NCI-H2227 treated with DMSO at 0.1 percent for 48 hours (cell line): ENCODE measurements at regions not wholly inside any gene's neighbourhood (a gene's known extent, or its start where the extent isn't known, plus 50 kb on each side); places are given as distances from the start of the nearest gene placed in this dataset.
"Not testable (repeated sequence)": the region's sequence is repeated elsewhere in the genome, so short reads cannot be mapped to it uniquely, and the experiment has no call there.

Experiments used
- DNase-seq: peaks from one replicate; lab custom pipeline; 2025; lab: John Stamatoyannopoulos, UW

DNA sequence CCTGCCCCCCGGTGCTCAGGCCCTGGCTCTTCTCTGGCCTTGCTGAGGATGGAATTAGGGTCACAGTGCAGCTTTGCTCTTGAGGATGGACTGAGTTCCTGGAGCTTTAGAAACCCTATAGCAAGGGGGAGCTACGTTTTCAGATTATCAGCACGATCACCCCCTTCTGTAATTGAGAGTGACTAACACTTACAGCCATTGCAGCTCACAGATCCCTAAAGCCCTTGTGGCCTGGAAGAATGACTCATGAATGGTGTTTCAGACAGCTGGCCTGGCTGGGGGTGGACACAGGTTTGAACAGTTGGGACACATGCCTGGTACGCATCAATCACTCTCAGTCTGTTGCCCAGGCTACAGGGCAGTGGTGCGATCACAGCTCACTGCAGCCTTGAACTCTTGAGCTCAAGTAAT is 79.7 kb upstream of the IGFBP5 start:
- no peak for DNase-seq

DNA sequence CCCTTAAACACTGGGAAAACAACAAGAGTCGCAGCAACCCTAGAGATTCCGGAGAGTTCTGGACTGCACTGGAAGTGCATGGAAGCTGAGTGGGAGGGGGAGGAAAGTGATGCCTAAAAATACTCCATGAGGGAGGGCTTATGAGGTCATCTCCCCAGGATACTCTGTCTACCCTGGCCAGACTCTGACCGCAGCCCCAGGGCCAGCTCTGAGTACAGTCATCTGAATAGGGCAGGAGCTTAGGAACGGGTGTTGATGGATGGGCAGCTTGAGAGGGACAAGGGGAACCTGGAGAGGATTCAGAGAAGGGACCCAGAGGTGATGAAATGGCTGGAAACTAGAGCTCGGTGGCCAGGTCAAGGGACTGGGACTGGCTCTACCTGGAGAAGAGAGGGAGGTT is 79.3 kb upstream of the IGFBP5 start:
- no peak for DNase-seq

- DNase-seq: no peak
These were observed 78.8 kb upstream of the IGFBP5 start for GRCh38 chr2:216774180-216774579.

- peak; percentile 21 for DNase-seq
These were observed 77.7 kb upstream of the IGFBP5 start for GRCh38 chr2:216773072-216773471.

DNA sequence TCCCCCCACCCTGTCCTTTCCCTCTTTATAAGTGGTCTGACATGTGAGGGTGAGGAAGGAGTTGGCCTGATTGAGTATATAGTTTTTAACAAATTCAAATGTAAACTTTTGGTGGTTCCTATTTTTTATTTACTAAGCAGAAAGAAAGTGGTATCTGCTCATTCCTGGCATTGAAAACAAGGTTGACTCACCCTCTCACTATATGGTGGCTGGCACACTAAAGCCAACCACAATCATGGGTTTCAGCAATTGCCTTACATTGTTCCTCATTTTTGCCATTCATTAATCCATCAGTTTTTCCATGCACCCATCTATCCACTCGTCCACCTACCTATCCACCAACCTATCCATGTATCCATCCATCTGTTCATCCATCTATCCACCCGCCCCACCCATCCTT is 75.4 kb upstream of the IGFBP5 start:
- no peak for DNase-seq

GRCh38 chr2:216770050-216770449 is 74.7 kb upstream of the IGFBP5 start:
- no peak for DNase-seq

DNA sequence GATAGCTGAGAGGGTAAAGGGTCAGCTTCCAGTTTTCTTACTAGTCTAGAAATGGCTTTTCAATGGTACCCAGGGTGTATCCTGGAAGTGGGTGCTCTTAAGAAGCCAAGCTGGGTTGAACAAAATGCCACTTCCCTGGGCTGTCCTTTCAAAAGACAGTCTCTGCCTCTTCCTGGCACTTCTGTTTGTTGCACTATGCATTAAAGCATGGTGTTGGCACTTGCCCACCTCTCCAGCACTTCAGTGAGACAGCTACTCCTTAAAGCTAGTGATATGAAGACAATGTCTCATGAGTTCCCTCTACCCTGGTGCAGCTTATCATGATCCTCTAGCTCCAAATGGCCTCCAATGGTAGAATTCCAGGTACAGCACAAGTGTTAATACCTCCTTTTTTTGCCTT is 74.3 kb upstream of the IGFBP5 start:
- no peak for DNase-seq

- DNase-seq: no peak
These were observed 73.6 kb upstream of the IGFBP5 start for GRCh38 chr2:216768908-216769411.

DNA sequence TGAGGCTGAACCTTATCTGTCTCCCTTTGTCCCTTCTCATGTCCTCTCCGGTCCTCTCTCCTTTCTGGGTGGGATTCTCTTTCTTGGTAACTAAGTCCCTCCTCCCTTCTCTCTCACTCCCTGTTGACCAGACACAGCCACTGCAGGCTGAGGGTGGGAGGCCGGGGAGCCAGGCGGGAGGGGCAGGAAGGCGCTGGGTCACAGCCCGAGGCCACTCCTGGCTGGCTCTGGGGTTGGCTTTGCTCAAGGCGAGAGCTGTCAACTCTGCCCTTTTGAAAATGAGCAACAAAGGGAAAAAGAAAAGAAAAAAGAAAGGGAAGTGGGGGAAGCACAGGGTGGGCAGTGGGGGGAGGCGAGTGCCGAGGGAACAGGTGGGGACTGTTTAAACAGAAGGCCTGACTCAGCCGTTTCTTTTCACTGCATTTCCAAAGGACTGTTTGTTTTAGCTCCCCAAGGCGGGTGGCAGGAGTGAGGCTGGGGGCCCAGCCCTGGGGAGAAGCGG is 70.5 kb upstream of the IGFBP5 start:
- peak; percentile 32 for DNase-seq

DNA sequence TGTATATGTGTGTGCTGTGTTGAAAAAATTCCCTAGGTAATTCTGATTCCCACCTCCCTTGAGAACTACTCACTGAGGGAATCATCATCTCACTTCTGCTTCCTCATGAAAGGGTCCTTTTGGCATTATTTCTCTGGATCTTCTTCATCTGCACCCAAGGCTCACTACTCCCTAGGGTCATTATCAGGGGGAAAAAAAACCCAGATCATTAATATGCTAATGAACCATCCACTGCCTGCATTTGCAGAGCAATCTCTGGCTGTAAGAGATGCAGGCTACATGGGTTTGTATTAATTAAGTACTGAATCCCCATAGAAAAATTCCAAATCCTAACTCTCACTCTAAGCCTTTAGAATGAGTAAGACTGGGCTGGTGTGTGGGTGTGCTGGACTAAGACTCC is 68.0 kb upstream of the IGFBP5 start:
- no peak for DNase-seq

- DNase-seq: no peak
These were observed 66.5 kb upstream of the IGFBP5 start for GRCh38 chr2:216761809-216762208.

DNA sequence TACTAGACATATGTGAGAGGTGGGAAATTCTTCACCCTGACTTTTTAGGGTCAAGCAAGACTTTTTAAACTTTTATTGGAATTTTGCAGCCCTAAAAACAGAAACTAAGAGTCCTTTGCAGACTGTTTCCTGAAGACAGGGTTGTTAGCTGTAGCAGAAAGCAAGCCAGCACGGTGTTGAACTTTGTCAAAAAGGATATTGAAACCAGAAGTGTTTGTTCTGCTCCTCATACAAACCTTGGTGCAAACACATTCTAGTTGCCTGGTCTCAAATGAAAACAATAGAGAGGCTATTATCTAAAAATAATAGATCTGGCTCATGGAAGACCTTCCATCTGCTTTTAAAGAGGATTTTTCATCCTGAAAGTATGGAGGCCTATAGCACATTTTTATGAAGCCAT is 65.8 kb upstream of the IGFBP5 start:
- DNase-seq: no peak

- DNase-seq: no peak
These were observed 63.2 kb upstream of the IGFBP5 start for GRCh38 chr2:216758256-216759155.

DNA sequence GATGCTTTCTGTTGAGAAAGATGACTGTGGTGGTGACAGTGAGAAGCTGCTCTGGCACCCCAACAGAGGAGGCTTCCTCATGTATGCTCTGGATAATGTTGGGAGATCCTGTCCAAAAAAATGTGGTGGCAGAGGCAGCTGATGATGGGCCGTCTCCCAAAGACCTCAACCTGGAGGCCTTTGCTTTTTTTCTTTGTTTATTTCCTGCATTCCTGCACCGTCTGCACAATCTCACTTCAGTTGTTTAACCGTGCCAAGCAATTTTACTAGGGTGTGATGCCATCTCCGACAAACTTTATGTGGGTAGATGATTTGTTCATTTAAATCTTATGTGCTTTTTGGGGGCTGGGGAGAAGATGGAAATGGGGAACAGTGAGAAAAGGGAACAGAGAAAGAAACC is 62.2 kb upstream of the IGFBP5 start:
- DNase-seq: no peak

- DNase-seq: no peak
These were observed 61.1 kb upstream of the IGFBP5 start for GRCh38 chr2:216756435-216756834.

DNA sequence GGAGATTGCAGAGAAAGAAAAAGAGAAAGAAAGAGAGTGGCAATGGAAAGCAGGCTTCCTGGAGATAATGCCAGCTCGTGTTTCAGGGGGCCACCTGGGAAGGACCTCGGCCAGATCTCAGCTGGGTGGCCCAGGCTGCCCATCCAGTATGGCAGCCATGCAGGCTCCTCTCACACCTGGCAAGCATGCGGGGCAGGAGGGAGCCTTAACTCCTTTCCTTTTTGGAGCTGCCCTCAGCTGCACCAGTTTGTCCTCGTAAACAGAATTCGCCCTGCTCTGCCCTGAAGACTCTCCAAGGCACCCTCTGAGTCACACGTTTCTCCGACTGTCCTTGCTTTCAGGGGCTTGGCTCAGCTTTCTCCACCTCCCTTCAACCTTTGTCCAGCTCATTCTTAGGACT is 59.5 kb upstream of the IGFBP5 start:
- no peak for DNase-seq

- no peak for DNase-seq
These were observed 59.0 kb upstream of the IGFBP5 start for GRCh38 chr2:216754336-216754735.

GRCh38 chr2:216752855-216753505 is 57.6 kb upstream of the IGFBP5 start:
- no peak for DNase-seq

- DNase-seq: not testable (repeated sequence)
These were observed 55.4 kb upstream of the IGFBP5 start for GRCh38 chr2:216750750-216751149.

DNA sequence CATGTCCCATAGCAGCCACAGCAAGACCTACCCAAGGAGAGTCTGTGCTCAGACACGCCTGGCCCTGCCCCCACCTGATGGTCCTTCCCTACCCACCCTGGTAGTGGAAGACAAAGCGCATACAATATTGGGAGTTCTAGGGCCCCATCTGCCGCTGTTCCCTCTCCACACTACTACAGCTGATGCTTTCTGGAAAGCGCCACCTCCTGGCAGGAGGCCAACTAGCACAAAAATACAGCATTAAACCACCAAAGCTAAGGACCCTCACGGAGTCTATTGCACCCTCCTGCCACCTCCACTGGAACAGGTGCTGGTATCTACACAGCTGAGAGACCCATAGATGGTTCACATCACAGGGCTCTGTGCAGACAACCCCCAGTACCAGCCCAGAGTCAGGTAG is 50.9 kb upstream of the IGFBP5 start:
- not testable (repeated sequence) for DNase-seq

DNA sequence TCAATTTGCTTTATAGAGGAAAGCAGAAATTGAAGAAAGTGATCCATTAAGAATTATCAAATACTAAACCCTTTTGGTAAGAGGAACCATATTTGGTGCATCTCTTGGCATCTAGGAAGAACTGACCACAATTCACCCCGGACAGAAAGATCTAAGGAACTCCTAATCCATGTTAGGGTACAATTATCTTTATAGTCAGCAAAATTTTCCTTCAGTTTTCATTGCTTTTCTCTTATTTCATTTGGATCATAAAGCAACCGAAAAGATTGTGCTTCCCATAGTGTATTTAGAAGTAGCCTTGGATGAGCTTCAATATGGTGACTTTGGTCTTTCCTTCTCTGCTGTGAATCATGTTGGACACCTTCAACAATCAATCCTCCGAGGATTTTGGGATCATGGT is 50.1 kb upstream of the IGFBP5 start:
- no peak for DNase-seq
